Activated B cell treated with CpG ODN at 0.5 μM for 24 hours (primary cell): ENCODE measurements at regions not wholly inside any gene's neighbourhood (a gene's known extent, or its start where the extent isn't known, plus 50 kb on each side); places are given as distances from the start of the nearest gene placed in this dataset.

ENCODE experiments used
- ATAC-seq: fragments of 200-7000 bp; cut with Tn5 transposase; one replicate; pipeline ENCODE4 v1.10.0; 2021; ENCODE audit warnings: low read depth, mild to moderate bottlenecking, moderate library complexity
- CTCF ChIA-PET: fragments of 350-600 bp; sonication (Branson Sonifier 250); formaldehyde crosslinking; loops from one replicate; lab custom pipeline; 2021; ENCODE audit warnings: antibody characterized with exemption; lab: Charles Lee
- POLR2A ChIA-PET: fragments of 350-600 bp; sonication (Branson Sonifier 250); formaldehyde crosslinking; loops from one replicate; lab custom pipeline; 2021; ENCODE audit warnings: antibody characterized with exemption; lab: Charles Lee
- DNase-seq: peaks from one replicate; pipeline ENCODE4 v3.0.0; 2022
- H3K27ac Mint-ChIP-seq: one replicate; pipeline ENCODE4 v1.8.0; 2020; ENCODE audit warnings: mixed read lengths
- H3K27me3 Mint-ChIP-seq: one replicate; pipeline ENCODE4 v1.8.0; 2021; ENCODE audit warnings: mixed read lengths
- H3K36me3 Mint-ChIP-seq: one replicate; pipeline ENCODE4 v1.8.0; 2021; ENCODE audit warnings: low read depth, mixed read lengths
- H3K4me1 Mint-ChIP-seq: one replicate; pipeline ENCODE4 v1.8.0; 2021; ENCODE audit warnings: mixed read lengths
- H3K4me3 Mint-ChIP-seq: one replicate; pipeline ENCODE4 v1.8.0; 2020; ENCODE audit warnings: mild to moderate bottlenecking, mixed read lengths
- H3K9me3 Mint-ChIP-seq: one replicate; pipeline ENCODE4 v1.8.0; 2020; ENCODE audit warnings: mixed read lengths
- CTCF ChIP-seq: fragments of 200-600 bp; IDR thresholded peaks from one replicate; pipeline ENCODE4 v1.8.0; 2022; ENCODE audit warnings: antibody characterized with exemption, mild to moderate bottlenecking
- intact Hi-C: fragments of 100-400 bp; cut with micrococcal nuclease; formaldehyde crosslinking; loops from one replicate; pipeline ENCODE4 v1.15.1; 2024

GRCh38 chrX:64536736-64537135, 141.5 kb upstream of the MTMR8 start:
- Mint-ChIP-seq H3K27ac (no peak overlapping the region), H3K4me1 (no peaks in the 10 kb centered on the region), H3K36me3 (no peaks in the 10 kb centered on the region), H3K9me3 (no peaks in the 10 kb centered on the region), H3K4me3 (no peak overlapping the region), H3K27me3 (no peaks in the 10 kb centered on the region)
- no peak for TF ChIP-seq CTCF
- ChIA-PET CTCF (no interaction called here), POLR2A (no interaction called here)
- ATAC-seq (no peak), DNase-seq (no peak)
- intact Hi-C loops, result no loop called here
